ENCODE measurements at regions not wholly inside any gene's neighbourhood (a gene's known extent, or its start where the extent isn't known, plus 50 kb on each side); places are given as distances from the start of the nearest gene placed in this dataset.
A peak's percentile ranks its signal among the peaks of the same experiment; 100 is the strongest.

- DNase-seq (ENCODE audit: low spot score), result no peak
Measured at GRCh38 chr13:68345963-68346531, 1115.9 kb upstream of the PCDH9 start.

GRCh38 chr13:68323124-68323523 lies 1093.0 kb upstream of the PCDH9 start:
- DNase-seq (ENCODE audit: low spot score), result no peak

- DNase-seq (ENCODE audit: low spot score), result no peak
Measured at GRCh38 chr13:68319384-68319783, 1089.2 kb upstream of the PCDH9 start.

GRCh38 chr13:68304286-68304893 lies 1074.3 kb upstream of the PCDH9 start:
- peak; percentile 37 for DNase-seq (ENCODE audit: low spot score)

- DNase-seq (ENCODE audit: low spot score), result no peak
Measured at GRCh38 chr13:68293631-68294030, 1063.5 kb upstream of the PCDH9 start.

- DNase-seq (ENCODE audit: low spot score), result no peak
Measured at GRCh38 chr13:68292601-68293000, 1062.5 kb upstream of the PCDH9 start.

- no peak for DNase-seq (ENCODE audit: low spot score)
Measured at GRCh38 chr13:68291595-68291994, 1061.5 kb upstream of the PCDH9 start.

GRCh38 chr13:68275758-68276157 lies 1045.6 kb upstream of the PCDH9 start:
- no peak for DNase-seq (ENCODE audit: low spot score)

GRCh38 chr13:68272652-68273051 lies 1042.5 kb upstream of the PCDH9 start:
- DNase-seq (ENCODE audit: low spot score), result no peak

- DNase-seq (ENCODE audit: low spot score), result no peak
Measured at GRCh38 chr13:68264692-68265091, 1034.6 kb upstream of the PCDH9 start.

- no peak for DNase-seq (ENCODE audit: low spot score)
Measured at GRCh38 chr13:68261105-68261504, 1031.0 kb upstream of the PCDH9 start.

- DNase-seq (ENCODE audit: low spot score), result no peak
Measured at GRCh38 chr13:68257111-68257842, 1027.1 kb upstream of the PCDH9 start.

- DNase-seq (ENCODE audit: low spot score), result no peak
Measured at GRCh38 chr13:68254151-68254550, 1024.0 kb upstream of the PCDH9 start.

GRCh38 chr13:68234274-68234673 lies 1004.1 kb upstream of the PCDH9 start:
- peak; percentile 37 for DNase-seq (ENCODE audit: low spot score)

GRCh38 chr13:68232351-68233130 lies 1002.4 kb upstream of the PCDH9 start:
- no peak for DNase-seq (ENCODE audit: low spot score)

- DNase-seq (ENCODE audit: low spot score), result no peak
Measured at GRCh38 chr13:68214691-68215415, 984.7 kb upstream of the PCDH9 start.

- no peak for DNase-seq (ENCODE audit: low spot score)
Measured at GRCh38 chr13:68199271-68199670, 969.1 kb upstream of the PCDH9 start.

GRCh38 chr13:68190818-68191217 lies 960.7 kb upstream of the PCDH9 start:
- no peak for DNase-seq (ENCODE audit: low spot score)

GRCh38 chr13:68185444-68186141 lies 955.5 kb upstream of the PCDH9 start:
- DNase-seq (ENCODE audit: low spot score), result peak; percentile 66

- peak; percentile 92 for DNase-seq (ENCODE audit: low spot score)
Measured at GRCh38 chr13:68176475-68176874, 946.3 kb upstream of the PCDH9 start.

- DNase-seq (ENCODE audit: low spot score), result no peak
Measured at GRCh38 chr13:68174893-68175292, 944.8 kb upstream of the PCDH9 start.
